HG02885 (cell line): ENCODE measurements at regions not wholly inside any gene's neighbourhood (a gene's known extent, or its start where the extent isn't known, plus 50 kb on each side); places are given as distances from the start of the nearest gene placed in this dataset.

Experiments used
- ATAC-seq: cut with Tn5 transposase; IDR thresholded peaks from one replicate; pipeline ENCODE4 v1.9.1; 2021; ENCODE audit warnings: mild to moderate bottlenecking; ENCODE audit not compliant: unreplicated experiment, poor library complexity

GRCh38 chr5:4523038-4523437 lies 617.1 kb upstream of the ADAMTS16 start:
- ATAC-seq = no peak

- ATAC-seq = no peak
Observed at GRCh38 chr5:4531756-4532704, 608.1 kb upstream of the ADAMTS16 start.

GRCh38 chr5:4532705-4533080 lies 607.4 kb upstream of the ADAMTS16 start:
- ATAC-seq = no peak

- no peak for ATAC-seq
Observed at GRCh38 chr5:4533457-4534105, 606.5 kb upstream of the ADAMTS16 start.

- no peak for ATAC-seq
Observed at GRCh38 chr5:4537489-4537888, 602.6 kb upstream of the ADAMTS16 start.

GRCh38 chr5:4540375-4541173 lies 599.6 kb upstream of the ADAMTS16 start:
- ATAC-seq = no peak

GRCh38 chr5:4541334-4541733 lies 598.8 kb upstream of the ADAMTS16 start:
- no peak for ATAC-seq

- no peak for ATAC-seq
Observed at GRCh38 chr5:4542145-4542778, 597.9 kb upstream of the ADAMTS16 start.

GRCh38 chr5:4544049-4544670 lies 596.0 kb upstream of the ADAMTS16 start:
- no peak for ATAC-seq

- ATAC-seq = no peak
Observed at GRCh38 chr5:4547547-4547946, 592.6 kb upstream of the ADAMTS16 start.

GRCh38 chr5:4548341-4548740 lies 591.8 kb upstream of the ADAMTS16 start:
- ATAC-seq = no peak

GRCh38 chr5:4549351-4549750 lies 590.8 kb upstream of the ADAMTS16 start:
- ATAC-seq = no peak

- ATAC-seq = no peak
Observed at GRCh38 chr5:4551034-4551433, 589.1 kb upstream of the ADAMTS16 start.

GRCh38 chr5:4553130-4553529 lies 587.0 kb upstream of the ADAMTS16 start:
- ATAC-seq = no peak

- ATAC-seq = no peak
Observed at GRCh38 chr5:4553978-4554377, 586.2 kb upstream of the ADAMTS16 start.

GRCh38 chr5:4555725-4556285 lies 584.3 kb upstream of the ADAMTS16 start:
- ATAC-seq = no peak

- ATAC-seq = no peak
Observed at GRCh38 chr5:4561403-4561802, 578.7 kb upstream of the ADAMTS16 start.

GRCh38 chr5:4563400-4563799 lies 576.7 kb upstream of the ADAMTS16 start:
- ATAC-seq = no peak
